ENCODE measurements at regions not wholly inside any gene's neighbourhood (a gene's known extent, or its start where the extent isn't known, plus 50 kb on each side); places are given as distances from the start of the nearest gene placed in this dataset.

DNA sequence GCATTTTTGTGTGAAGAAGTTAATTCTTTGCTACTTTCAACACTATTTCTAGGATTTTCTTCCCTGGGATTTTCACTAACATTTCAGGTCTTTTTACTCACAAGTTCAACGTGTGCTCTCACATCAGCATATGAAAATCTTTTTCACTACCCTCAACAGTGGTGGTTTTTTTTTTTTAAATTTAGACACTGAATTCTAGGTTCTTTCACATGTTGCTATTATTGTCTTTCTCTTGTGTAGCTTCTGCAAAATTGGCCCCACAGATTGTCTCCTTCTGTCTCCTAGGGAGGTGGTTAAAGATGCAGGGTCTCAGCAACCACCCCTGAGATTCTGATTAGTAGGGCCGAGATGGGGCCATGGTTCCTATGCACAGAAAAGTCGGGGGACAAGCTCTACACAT lies 165.0 kb upstream of the GPR26 start:
- no peak for DNase-seq

DNA sequence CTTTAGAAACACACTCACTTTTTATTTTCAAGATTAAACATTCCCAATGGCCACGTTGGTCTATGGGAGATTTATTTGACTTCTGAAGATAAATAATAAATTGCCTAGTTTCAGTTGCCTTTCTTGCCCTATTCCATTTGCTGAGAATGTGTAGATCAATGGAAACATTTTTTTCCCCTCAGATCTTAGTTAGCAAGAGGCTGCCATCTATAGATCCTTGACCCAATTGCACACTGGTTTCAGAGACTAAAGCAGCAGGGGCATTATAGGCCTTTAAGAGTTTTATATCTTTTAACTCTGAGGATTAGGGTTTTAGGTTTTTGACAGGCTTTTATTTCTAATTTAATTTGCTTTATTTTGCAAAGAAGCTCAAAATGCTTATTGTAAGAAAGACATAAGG lies 163.2 kb upstream of the GPR26 start:
- no peak for DNase-seq

DNA sequence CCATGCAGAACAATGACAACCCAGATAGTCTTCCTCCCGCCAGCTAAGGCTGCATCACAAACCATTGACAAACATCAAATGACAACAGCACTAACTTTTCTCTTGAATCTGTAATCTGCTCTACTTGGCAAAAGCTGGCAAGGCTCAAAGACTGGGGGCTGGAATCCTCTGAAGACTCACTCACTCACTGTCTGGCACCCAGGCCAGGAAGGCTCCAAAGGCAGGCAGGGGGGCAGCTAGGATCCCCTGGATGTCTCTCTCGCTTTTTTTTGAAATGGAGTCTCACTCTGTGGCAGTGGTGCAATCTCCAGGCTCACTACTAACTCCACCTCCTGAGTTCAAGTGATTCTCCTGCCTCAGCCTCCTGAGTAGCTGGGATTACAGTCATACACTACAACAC lies 159.7 kb upstream of the GPR26 start:
- no peak for DNase-seq

DNA sequence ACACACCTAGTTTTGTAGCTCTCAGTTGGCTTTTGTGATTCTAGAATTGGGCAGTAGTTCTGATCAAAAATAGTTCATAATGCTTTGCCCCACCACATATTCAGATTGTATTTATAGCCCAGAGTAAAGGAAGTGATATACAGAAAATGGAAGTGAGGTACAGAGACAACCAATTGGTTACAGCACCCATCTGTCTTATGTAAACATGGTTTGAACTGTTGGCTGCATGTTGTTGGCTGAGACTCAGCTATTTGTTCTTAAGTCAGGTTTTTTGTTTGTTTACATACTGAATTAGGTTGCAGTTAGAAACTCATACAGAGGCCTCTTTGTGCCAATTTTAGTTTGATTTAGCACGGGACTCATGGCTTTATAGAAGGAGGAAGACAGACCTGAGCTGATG lies 158.9 kb upstream of the GPR26 start:
- DNase-seq = no peak

DNA sequence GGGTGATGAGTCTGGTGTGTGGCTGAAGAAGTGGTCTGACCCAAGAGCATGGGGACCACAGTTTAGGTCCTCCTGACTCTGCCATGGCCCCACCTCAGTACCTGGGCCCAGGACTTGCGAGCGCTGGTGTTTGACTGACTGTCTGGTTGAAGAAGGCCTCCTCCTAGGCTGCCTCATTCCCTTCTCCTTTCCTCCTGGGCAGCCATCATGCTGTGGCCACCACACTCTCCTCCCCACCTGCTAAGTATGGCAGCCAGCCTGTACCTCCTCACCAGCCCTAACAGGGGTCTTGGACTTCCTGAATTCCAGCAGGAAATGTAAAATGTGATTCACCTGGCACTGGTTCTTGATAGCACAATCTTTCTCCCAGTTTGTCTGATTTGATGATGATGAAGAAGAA lies 156.8 kb upstream of the GPR26 start:
- DNase-seq = no peak

DNA sequence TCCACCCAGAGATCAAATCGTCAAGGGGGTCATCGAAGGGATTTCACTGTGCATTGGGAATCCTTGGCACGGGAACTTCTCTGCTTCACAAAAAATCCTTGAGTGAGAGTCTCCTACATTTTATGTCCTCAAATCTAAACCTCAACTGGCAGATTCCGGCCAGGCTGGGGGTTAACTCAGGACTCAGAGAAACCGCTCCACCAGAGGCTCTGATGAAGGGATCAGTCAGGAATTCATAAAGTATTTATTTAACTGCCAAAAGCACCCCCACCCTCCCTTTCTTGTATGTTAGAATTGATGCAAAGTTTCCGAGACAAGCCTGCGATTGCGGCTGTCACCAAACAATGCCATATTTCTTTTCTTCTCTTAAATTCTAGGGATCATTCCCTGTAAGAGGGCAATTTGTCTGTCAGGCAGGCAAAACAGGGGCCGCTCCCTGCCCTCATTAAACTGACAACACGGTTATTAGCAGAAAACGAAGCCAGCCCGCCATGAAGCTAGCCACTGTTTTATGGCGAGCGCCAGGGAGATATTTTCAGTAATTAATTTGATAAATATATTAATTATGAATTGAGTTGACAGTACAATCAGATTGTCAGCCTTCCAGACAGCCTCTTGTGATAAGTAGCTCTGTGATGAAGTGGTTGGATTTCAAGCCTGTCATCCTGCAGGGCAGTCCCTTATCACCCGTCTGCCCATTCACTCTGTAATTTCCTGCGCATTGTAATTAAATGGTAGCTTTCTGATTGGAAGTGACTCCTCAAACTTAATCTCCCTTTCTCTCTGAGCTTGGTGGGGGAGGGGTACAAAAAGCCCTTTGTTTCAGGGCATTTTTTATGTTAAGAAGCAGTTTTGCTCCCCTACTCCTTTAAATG lies 153.0 kb upstream of the GPR26 start:
- no peak for DNase-seq

DNA sequence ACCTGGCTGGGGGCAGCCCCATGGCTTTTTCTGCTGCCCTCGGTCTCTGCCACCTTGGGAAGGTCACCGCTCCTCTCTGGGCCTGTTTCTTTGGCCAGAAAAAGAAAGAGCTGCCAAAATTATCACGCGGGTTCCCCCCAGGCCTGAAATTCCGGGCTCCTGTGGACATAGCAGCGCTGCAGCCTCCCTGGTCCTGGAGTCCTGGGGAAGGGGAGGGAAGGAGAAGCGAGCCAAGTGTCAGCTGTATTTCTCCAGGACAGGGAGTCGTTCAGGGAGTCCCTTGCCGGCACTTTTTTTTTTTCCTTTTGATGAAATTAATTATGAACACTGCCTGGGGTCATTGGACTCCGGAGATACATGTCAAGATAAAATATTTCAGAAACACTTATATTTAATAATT lies 152.3 kb upstream of the GPR26 start:
- no peak for DNase-seq

DNA sequence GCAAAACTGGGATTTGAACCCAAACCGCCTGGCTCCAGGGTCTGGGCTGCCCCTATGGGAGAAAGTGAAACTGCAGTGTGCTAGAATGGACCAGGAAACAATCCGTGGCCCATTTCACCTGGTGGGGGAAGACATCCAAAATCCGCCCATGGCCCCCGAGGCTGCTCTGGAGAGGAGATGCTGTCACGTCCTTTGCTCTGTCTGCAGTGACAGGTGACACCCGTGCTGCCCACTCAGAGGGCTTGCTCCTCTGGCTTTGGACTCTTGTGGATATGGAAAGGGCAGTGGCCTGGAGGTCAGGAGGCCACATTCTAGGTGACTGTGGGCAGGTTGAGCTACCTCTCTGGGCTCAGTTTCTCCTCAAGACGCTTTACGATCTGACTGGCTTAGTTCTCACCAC lies 151.2 kb upstream of the GPR26 start:
- DNase-seq = no peak

DNA sequence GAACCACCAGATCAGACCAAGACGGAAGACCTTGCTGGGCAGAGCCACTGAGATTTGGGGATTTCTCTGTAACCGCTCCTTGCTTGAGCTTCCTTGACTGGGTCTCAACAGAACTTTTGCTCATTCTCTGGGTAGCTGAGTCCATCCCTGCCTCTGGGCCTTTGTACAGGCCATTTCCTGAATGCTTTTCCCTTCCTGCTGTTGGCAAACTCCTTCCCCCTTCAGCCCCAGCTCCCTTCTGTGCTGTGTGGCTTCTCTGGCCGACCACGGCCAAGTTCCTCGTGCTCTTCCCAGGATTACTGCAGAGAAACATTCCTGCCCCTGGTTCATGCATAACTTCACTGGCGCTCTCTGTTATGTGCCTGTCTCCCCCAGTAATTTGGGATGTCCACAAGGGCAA lies 150.5 kb upstream of the GPR26 start:
- DNase-seq = no peak

DNA sequence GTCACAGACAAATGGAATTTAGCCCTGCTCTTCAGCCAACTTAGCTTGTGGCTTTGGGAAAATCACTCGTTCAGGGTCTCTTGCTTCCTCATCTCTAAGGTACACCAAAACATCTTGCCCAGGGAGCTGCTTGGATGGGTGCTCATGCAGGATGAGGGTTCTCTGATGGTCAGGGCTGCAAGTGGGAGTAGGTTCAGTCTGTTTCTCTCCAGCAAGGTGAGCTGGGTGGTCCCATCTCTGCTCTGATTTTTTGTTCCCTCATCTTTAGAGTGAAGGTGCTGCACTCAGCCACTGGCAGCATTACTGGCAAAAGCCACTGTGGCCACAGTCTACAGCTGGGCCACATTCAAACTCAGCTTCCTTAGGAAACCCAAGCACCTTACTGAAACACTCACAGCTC lies 149.9 kb upstream of the GPR26 start:
- no peak for DNase-seq

DNA sequence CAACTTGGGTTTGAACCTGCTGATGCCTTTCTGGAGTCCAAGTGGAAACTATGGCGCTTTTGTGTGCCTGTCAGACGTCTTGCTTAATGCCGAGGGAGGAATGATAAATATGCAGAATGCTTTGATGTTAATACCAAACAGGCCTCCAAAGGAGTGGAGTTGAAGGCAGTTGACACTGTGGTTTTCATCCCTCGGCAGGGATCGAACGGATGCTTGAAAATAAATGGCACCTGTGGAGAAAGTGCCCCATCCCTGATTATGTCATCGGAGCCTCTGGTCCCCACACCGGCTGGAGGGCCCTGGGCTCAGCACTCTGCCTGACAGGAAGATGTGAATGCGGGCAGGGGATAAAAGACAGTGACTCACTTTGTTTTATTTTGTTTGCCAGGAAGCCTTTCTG lies 148.7 kb upstream of the GPR26 start:
- DNase-seq = no peak

DNA sequence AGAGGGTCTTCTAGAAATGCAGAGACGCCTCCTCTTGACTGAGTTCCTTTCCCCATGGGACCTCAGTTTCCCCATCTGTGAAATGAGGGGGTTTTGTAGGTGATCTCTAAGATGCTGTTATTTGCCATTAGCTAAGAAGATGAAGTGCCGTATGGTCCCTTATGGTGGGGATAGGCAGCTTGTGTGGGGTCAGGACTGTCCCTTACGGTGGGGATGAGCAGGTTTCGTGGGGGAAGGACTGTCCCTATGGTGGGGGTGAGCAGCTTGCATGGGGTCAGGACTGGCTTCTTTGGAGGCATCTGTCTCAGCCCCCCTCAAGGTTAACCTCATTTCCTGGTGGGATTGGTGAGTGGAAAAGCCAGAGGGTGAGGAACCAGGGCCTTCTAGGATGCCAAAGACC lies 148.3 kb upstream of the GPR26 start:
- no peak for DNase-seq

DNA sequence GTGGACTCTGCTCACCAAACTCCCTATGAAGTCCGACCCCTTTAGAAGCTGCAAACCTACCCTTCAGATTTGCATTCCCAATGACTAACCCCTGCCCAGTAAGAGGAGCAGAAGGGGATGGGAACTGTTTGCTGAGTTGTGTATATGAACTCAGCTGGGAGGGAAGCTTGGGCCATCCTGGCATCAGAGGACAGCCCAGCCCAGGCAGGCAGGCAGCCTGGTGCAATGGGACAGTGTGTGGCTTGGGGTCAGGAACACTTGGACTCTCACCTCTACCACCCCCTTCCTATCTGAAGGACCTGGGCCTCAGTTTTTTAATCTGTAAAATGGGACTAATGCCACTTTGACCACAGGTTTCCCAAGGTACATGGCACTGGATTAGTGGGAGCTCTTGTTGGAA lies 147.4 kb upstream of the GPR26 start:
- no peak for DNase-seq

DNA sequence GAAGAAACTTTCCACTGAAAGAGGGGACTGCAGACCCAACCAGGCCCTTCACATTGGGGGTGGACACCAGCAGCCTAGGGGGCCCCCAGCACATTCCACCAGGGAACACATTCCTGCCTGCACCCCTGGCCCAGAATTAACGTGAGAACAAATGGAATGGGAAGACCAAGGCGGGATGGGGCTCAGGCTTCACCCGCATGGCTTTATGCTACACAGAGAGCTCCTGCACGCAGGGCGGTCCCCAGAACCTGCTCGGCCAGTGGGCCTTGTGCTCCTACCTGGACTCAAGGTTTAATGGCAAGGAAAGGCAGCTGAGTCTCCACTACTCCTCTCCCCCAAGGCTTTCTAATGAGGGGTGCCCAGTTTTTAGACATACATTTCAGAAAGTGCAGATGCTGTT lies 146.3 kb upstream of the GPR26 start:
- no peak for DNase-seq

DNA sequence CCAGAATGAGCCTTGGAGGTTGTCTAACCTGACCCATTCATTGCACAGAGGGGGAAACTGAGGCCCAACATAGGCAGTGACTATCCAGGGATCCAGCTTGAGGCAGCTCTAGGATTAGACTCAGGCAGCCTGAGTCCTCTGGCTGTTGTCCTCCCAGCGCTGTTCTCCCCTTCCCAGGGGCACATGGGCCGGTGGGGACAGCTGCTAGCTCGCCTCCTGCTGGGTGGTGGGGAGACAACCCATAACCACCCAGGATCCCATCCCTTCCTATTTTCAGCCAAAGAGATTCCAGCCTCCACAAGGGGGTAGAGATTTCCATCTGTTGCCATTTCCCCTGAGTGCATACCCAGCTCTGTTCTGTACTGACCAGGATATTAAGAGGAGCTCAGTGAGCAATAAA lies 145.1 kb upstream of the GPR26 start:
- no peak for DNase-seq

DNA sequence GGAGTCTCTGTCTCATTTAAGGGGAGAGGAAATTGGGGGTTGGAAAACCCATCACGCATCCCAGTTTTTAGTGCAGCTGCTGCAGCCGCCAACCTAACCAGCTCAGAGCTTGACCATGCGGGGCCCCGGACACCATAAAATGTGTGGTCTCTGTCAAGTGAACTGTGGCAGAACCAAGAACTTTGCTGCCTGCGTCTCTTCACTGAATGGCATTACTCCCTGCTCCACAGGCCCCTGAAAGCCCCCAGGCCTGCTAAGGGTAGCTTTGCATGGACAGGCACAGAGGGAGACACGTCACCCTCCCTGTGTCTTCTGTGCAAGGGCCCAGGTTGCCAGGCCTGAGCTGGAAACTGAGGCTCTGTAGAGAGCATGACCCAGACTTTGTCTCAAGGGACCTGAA lies 144.6 kb upstream of the GPR26 start:
- DNase-seq = no peak

DNA sequence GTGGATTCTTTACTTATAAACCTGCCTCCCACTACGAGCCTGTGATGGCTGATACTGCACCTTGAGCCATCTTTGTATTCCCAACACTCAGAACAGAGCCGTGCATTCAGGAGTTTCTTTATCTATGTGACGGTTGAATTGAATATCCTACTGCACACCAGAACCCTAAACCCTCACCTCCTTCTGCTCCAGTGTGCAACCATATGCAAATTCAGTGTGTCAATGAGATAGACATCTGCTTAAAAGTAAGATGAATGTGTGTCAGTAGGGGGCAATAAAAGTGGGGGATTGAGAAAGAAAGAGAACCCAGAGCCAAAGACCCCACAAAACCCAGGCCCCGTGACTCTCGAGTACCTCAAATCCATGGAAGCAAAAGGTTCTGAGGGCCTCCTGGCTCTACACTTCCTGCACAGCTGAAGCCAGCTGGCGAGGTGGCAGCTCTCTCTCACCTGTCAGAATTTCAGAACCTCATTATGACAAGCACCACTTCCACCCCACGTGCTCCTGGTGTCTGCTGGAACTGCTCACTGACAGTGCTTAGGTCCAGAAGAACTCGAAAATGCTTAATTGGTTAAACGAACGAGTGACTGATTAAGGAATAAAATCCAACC lies 143.3 kb upstream of the GPR26 start:
- no peak for DNase-seq

DNA sequence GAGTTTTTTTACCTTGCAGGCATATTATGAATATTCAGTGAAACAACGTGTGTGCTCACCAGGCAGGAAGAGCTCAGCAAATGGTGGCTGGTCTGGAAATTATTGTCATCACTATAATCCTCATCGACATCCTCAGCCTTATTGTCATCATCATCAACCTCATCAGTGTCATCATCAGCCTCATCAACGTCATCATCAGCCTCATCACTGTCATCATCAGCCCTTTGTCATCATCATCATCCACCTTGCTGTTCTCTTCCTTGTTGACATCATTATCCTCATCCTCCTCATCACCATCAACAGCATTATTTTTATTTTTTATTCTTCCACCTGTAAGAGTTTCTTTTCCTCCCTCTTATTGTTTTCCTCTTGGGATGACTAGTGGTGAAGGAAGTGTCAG lies 142.3 kb upstream of the GPR26 start:
- DNase-seq = no peak

DNA sequence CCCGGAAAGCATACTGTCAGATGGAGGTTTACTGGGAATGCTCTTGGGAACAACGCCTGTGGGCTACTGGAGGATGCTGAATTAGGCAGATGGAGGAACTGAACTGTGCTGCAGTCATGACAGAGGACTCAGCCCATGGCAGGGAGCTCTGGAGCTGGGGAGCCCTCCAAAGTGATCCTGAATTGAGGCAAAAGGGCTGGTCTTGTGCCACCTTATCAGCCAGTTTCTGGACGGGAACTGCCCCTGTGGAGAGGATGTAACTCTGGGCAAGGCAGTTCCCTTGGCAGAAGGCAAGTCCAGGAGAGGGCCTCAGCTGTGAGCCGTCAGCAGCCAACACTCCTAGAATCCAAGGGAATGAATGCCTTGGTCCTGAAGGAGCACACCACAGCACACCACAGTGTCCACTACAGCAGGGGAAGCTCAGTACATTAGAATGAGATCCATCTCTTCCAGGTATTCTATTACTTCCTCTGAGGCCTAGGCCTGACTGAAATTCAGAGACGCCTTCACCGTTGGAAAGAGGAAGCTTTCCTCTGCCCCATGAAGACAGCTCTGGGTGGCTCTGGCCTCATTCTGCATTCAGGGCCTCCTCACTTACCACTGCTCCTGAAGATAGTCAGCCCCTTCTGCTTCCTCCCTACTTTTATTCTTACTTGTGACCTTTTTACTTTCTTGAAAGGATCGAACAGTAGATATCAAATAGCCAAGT lies 139.6 kb upstream of the GPR26 start:
- DNase-seq = no peak

DNA sequence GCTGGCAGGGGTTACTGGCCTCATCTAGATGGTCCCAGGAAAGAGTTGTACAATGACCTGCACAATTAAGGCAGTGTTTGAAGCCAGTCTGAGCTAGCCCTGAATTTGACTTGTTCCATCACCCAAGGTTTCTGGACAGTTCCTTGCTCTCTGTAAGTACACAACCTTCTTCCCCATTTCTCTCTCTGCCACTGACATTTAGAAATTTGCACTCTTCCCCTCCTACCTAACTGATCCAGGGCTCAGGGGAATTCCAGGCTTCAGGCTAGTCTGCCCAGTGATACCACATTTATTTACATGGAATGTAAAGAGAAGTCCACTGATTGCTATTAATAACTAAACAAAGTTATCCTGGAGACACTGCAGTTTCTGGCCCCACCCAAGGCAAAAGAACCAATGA lies 139.0 kb upstream of the GPR26 start:
- no peak for DNase-seq

DNA sequence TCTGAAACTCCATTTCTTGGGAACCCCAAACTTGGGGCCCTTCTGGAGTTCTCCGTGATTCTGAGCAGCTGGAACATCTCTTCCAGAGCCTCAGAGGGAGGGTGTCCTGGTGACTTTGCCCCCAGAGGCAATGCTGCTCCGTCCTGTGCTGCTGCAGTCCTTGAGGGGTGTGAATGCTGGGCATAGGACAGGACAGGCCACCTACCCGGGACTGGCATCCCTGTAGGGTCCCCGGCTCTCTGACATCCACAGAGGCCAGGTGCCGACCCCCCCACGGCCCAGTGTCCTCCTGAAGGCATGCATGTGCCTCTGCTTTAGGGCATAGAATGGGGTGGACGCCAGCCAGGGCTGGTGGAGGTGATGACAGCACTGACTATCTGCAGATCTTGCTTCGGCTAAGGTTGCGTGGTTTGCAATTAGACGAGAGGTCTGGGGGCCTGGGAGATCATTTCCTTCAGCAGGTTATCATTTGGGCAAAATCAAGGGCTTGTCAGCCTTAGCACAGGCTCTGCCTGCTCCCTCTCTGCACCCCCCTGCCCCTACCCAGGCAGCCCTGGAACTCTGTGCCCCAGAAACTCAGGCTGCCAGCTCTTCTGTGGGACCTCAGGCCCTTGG lies 136.9 kb upstream of the GPR26 start:
- DNase-seq = no peak

DNA sequence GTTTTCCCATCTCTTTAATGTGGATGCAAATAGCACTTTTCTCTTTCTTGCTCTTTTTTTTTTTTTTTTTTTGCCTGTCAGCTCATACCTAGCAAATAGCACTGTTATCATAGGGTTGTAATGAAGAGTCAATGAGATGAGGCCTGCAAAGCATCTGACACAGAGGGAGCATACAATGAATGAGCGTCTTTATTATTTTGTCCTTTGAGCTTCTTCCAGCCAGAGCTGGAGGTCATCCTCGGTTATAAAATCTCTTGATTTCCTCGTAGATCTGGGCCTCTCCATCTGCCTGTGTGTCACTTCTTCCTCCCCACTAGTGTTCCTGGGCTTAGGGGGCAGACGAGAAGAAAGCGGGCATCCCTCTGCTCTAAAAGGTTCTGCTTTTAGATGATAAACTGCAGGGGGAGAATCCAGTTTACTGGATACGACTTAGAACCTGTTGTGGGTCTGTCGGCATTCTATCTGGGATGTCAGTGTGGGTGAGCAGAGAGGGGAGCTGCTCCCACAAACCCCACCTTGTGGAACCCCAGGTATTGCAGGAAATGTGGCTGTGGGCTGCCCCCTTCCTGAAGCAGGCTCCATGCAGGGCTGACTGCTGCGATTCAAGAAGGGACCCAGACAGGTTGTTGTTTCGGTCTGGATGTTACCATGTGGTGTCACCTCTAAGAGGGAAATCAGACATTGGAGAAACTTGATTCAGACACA lies 135.8 kb upstream of the GPR26 start:
- no peak for DNase-seq

DNA sequence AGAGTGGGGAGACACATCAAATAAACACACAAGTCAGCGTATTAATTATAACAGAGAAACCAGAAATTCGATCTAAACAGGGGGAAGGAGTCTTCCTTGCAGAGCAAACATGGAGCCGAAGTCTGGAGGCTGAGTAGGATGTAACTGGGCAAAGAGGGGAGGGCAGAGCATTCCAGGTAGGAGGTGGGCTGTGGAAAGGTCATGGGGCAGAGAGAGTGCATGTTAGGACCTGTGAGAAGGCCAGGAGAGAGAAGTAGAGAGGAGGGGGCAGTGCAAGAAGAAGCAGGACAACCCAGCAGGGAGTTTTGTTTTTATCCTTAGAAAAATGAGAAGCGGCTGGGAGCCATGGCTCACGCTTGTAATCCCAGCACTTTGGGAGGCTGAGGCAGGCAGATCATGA lies 130.8 kb upstream of the GPR26 start:
- no peak for DNase-seq

All from GDM1 (cell line).